Testis (tissue), 2 donors: ENCODE measurements at regions not wholly inside any gene's neighbourhood (a gene's known extent, or its start where the extent isn't known, plus 50 kb on each side); places are given as distances from the start of the nearest gene placed in this dataset.
"Not testable (repeated sequence)": the region's sequence is repeated elsewhere in the genome, so short reads cannot be mapped to it uniquely, and the experiment has no call there.

Experiments used
- DNase-seq: peaks from one replicate; pipeline ENCODE4 v3.0.0-alpha.2; 2019
- H3K27ac ChIP-seq, 2 donors: fragments of 200-600 bp; sonication (generic); one replicate each; pipeline ENCODE4 v1.5.1; 2019
- H3K27me3 ChIP-seq: fragments of 200-600 bp; sonication (generic); one replicate; pipeline ENCODE4 v1.5.1; 2019
- H3K36me3 ChIP-seq: fragments of 200-600 bp; sonication (generic); one replicate; pipeline ENCODE4 v1.5.1; 2017; ENCODE audit warnings: low read depth; ENCODE audit errors: missing control alignments
- H3K4me1 ChIP-seq: fragments of 200-600 bp; sonication (generic); one replicate; pipeline ENCODE4 v1.5.1; 2019
- H3K4me3 ChIP-seq, 2 donors: fragments of 200-600 bp; sonication (generic); one replicate each; pipeline ENCODE4 v1.5.1; 2017 to 2019
- H3K9me3 ChIP-seq: fragments of 200-600 bp; sonication (generic); one replicate; pipeline ENCODE4 v1.5.1; 2017
- POLR2A ChIP-seq: fragments of 450-650 bp; IDR thresholded peaks from one replicate; pipeline ENCODE4 v1.6.1; 2017; ENCODE audit warnings: antibody characterized with exemption, mild to moderate bottlenecking, moderate library complexity
- WGBS, 2 donors: methylation state at CpG; one replicate each; pipeline ENCODE4 v1.1.5; 2018; 5-methylcytosine and 5-hydroxymethylcytosine counted together
- intact Hi-C: fragments of 100-400 bp; cut with DNase I; formaldehyde crosslinking; loops from one replicate; pipeline ENCODE4 v1.15.1; 2023; ENCODE audit warnings: low total_unique reads
- TF ChIP-seq, protein P1 (sequence below), 3 experiments: fragments of 450-650 bp in 2 of 3; fragments of 200-600 bp in 1 of 3; sonication (generic) in 1 of 3; IDR thresholded peaks; one replicate each; pipeline ENCODE4 v1.5.1; 2016 to 2019; ENCODE audit warnings: antibody characterized with exemption in 3 of 3, mild to moderate bottlenecking in 2 of 3, moderate library complexity in 1 of 3

DNA sequence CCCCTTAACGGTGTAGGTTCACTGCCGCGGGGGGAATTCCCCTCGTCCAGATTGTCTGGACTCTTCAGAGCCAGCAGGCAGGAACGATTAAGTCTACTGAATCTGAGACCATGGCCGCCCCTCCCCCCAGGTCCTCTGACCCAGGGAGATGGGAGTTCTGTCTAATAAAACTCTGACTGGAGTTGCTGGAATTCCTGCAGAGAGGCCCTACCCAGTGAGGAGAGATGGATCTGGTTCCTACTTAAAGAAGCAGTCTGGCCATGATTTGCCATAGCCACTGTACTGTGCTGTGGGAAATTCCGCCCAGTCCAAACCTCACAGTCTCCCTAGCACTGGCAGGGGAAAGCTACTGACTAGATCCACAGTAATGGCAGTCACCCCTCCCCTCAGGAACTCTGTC, 237.7 kb upstream of the RASA1 start:
- Histone ChIP-seq H3K9me3 (no peaks in the 10 kb centered on the region), H3K27me3 (no peaks in the 10 kb centered on the region), H3K4me1 (no peaks in the 10 kb centered on the region), H3K36me3 (no peaks in the 10 kb centered on the region), H3K27ac (no peak overlapping the region), H3K4me3 (no peak overlapping the region)
- intact Hi-C loops = no loop called here
- 63 to 81% methylated on average over 7 of the region's 7 CpGs for WGBS, 2 donors
- no peak for TF ChIP-seq POLR2A
- TF ChIP-seq, protein P1, sequence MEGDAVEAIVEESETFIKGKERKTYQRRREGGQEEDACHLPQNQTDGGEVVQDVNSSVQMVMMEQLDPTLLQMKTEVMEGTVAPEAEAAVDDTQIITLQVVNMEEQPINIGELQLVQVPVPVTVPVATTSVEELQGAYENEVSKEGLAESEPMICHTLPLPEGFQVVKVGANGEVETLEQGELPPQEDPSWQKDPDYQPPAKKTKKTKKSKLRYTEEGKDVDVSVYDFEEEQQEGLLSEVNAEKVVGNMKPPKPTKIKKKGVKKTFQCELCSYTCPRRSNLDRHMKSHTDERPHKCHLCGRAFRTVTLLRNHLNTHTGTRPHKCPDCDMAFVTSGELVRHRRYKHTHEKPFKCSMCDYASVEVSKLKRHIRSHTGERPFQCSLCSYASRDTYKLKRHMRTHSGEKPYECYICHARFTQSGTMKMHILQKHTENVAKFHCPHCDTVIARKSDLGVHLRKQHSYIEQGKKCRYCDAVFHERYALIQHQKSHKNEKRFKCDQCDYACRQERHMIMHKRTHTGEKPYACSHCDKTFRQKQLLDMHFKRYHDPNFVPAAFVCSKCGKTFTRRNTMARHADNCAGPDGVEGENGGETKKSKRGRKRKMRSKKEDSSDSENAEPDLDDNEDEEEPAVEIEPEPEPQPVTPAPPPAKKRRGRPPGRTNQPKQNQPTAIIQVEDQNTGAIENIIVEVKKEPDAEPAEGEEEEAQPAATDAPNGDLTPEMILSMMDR (IDR thresholded peaks at IDR 0.05) = no peak
- DNase-seq = no peak

DNA sequence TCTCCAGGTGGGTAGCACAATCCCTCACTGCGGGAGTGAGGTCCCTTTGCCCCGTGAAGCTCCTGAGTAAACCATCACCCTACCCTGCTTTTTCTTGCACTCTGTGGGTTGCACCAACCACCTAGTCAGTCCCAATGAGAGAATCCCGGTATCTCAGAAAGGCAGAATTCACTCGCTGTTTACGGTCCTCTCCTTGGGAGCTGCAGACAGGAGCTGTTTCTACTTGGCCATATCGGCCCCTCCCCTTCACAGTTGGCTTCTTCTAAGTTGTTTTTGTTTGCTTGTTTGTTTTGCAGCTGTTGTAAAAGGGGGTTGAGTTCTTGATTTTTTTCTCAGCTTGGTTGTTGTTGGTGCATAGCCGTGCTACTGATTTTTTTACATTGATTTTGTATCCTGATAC, 237.0 kb upstream of the RASA1 start:
- Histone ChIP-seq H3K36me3 (no peaks in the 10 kb centered on the region), H3K27ac (no peak overlapping the region), H3K4me3 (no peak overlapping the region), H3K27me3 (no peaks in the 10 kb centered on the region), H3K9me3 (no peaks in the 10 kb centered on the region), H3K4me1 (no peaks in the 10 kb centered on the region)
- TF ChIP-seq, protein P1 (IDR thresholded peaks at IDR 0.05) = no peak
- TF ChIP-seq POLR2A = no peak
- no peak for DNase-seq
- intact Hi-C loops = no loop called here
- WGBS, 2 donors = 82 to 84% methylated on average over 7 of the region's 7 CpGs

DNA sequence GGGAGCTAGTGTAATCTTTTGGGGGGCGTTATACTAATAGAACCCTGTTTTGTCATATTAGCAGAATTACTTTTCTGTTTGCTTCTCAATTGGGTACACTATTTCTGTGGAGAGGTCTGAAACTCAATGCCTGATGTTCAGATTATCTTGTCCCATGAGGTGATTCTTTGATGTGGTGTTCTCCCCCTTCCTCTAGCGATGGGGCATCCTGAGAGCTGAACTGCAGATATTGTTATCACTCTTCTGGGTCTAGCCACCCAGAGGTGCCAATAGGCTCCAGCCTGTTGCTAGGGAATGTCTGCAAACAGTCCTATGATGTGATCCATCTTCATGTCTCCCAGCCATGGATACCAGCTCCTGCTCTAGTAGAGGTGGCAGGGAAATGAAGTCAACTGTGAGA, 233.1 kb upstream of the RASA1 start:
- no peaks in the 10 kb centered on the region for H3K27me3 ChIP-seq
- H3K9me3 ChIP-seq = no peaks in the 10 kb centered on the region
- no peaks in the 10 kb centered on the region for H3K4me1 ChIP-seq
- H3K4me3 ChIP-seq = no peak overlapping the region
- no peaks in the 10 kb centered on the region for H3K36me3 ChIP-seq
- intact Hi-C loops = no loop called here
- WGBS, 2 donors = 90 to 96% methylated on average over 2 of the region's 2 CpGs
- TF ChIP-seq POLR2A = no peak
- TF ChIP-seq, protein P1 (IDR thresholded peaks at IDR 0.05) = no peak
- H3K27ac ChIP-seq = no peak overlapping the region
- no peak for DNase-seq

DNA sequence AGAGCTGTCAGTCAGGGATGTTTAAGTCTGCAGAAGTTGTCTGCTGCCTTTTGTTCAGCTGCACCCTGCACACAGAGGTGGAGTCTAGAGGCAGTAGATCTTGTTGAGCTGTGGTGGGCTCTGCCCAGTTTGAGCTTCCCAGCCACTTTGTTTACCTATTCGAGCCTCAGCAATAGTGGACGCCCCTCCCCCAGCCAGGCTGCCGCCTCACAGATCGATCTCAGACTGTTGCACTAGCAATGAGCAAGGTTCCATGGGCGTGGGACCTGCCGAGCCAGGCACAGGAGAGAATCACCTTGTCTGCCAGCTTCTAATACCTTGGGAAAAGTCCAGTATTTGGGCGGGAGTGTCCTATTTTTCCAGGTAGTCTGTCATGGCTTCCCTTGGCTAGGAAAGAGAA, 225.1 kb upstream of the RASA1 start:
- no peak for DNase-seq
- WGBS, 2 donors = 86 to 89% methylated on average over 7 of the region's 7 CpGs
- Histone ChIP-seq H3K4me1 (no peaks in the 10 kb centered on the region), H3K4me3 (no peak overlapping the region), H3K27me3 (no peaks in the 10 kb centered on the region), H3K36me3 (no peaks in the 10 kb centered on the region), H3K9me3 (no peaks in the 10 kb centered on the region), H3K27ac (no peak overlapping the region)
- TF ChIP-seq, protein P1 (IDR thresholded peaks at IDR 0.05) = no peak
- no peak for TF ChIP-seq POLR2A
- intact Hi-C loops = no loop called here

DNA sequence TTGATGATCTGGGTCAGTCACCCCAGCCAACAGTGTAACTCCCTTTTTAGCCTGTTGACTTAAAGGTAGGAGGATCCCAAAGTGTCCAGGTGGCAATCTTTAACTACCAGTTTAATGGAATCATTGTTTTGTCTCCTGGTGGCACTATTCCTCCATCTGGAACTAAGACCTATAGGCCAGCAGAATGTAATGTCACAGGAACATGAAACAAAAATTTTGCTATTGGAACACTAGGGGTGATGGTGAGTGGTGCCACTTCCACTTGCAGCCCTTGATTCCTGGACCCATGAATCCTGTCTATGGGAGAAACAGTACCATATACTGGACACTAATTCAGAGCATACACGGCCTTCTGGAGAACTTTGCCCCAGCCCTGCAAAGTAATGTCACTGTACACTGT, 219.5 kb upstream of the RASA1 start:
- Histone ChIP-seq H3K4me3 (no peak overlapping the region), H3K27me3 (no peaks in the 10 kb centered on the region), H3K36me3 (no peaks in the 10 kb centered on the region), H3K9me3 (no peaks in the 10 kb centered on the region), H3K4me1 (no peaks in the 10 kb centered on the region), H3K27ac (no peak overlapping the region)
- intact Hi-C loops = no loop called here
- 67 to 88% methylated on average over 1 of the region's 1 CpG for WGBS, 2 donors
- no peak for TF ChIP-seq POLR2A
- no peak for DNase-seq

DNA sequence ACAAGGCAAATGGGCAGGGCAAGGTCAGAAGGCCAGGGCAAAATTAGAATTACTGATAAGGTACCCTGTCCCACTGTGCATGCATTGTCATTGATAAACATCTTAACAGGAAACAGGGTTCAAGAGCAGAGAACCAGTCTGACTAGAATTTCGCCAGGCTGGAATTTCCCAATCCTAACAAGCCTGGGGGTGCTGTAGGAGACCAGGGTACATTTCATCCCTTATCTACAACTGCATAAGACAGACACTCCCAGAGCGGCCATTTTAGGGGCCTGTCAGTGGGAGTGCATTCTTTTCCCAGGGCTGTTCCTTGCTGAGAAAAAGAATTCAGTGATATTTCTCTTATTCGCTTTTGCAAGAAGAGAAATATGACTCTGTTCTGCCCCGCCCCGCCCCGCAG, 218.7 kb upstream of the RASA1 start:
- intact Hi-C loops, DNase-seq, H3K27me3 ChIP-seq, H3K4me1 ChIP-seq, H3K9me3 ChIP-seq, H3K27ac ChIP-seq, H3K36me3 ChIP-seq, H3K4me3 ChIP-seq: not testable (repeated sequence)
- 85 to 86% methylated on average over 6 of the region's 6 CpGs for WGBS, 2 donors
